ENCODE measurements at regions not wholly inside any gene's neighbourhood (a gene's known extent, or its start where the extent isn't known, plus 50 kb on each side); places are given as distances from the start of the nearest gene placed in this dataset.
"Not testable (repeated sequence)": the region's sequence is repeated elsewhere in the genome, so short reads cannot be mapped to it uniquely, and the experiment has no call there.

GRCh38 chr13:52303098-52303497, 102.9 kb downstream of the THSD1 start:
- TF ChIP-seq ZNF207 (IDR thresholded peaks at IDR 0.05; ENCODE audit: borderline replicate concordance); SIX5 (IDR thresholded peaks at IDR 0.05; ENCODE audit: low read depth, low read length, severe bottlenecking); POLR2A (IDR thresholded peaks at IDR 0.05; ENCODE audit: low read depth, low read length); IRF3 (IDR thresholded peaks at IDR 0.05); EZH2 (IDR thresholded peaks at IDR 0.05; ENCODE audit: borderline replicate concordance, control insufficient read depth, low read depth, low read length); SMC3 (IDR thresholded peaks at IDR 0.05; ENCODE audit: borderline replicate concordance, low read length); MTA3 (IDR thresholded peaks at IDR 0.05; ENCODE audit: borderline replicate concordance, low read length): not testable (repeated sequence)
